Muscle of leg (tissue), 3 donors: ENCODE measurements at regions not wholly inside any gene's neighbourhood (a gene's known extent, or its start where the extent isn't known, plus 50 kb on each side); places are given as distances from the start of the nearest gene placed in this dataset.
"Not testable (repeated sequence)": the region's sequence is repeated elsewhere in the genome, so short reads cannot be mapped to it uniquely, and the experiment has no call there.

ENCODE experiments used
- DNase-seq: peaks from one replicate; pipeline ENCODE4 v3.0.0; 2013
- H3K27ac ChIP-seq: one replicate; pipeline ENCODE4 v1.5.1; 2013; ENCODE audit warnings: mild to moderate bottlenecking, low read length, control low read depth
- H3K27me3 ChIP-seq: one replicate; pipeline ENCODE4 v1.6.1; 2013; ENCODE audit warnings: low read length; ENCODE audit not compliant: control insufficient read depth, insufficient read depth
- H3K36me3 ChIP-seq: one replicate; pipeline ENCODE4 v1.6.1; 2013; ENCODE audit warnings: low read length; ENCODE audit not compliant: control insufficient read depth, insufficient read depth
- H3K4me1 ChIP-seq: one replicate; pipeline ENCODE4 v1.6.1; 2013; ENCODE audit warnings: low read length; ENCODE audit not compliant: control insufficient read depth, insufficient read depth
- H3K4me3 ChIP-seq: one replicate; pipeline ENCODE4 v1.5.1; 2013; ENCODE audit warnings: low read length, control low read depth
- H3K9me3 ChIP-seq: replicated peaks from 2 replicates; pipeline ENCODE4 v1.6.1; 2013; ENCODE audit warnings: low read depth, low read length; ENCODE audit not compliant: control insufficient read depth
- WGBS: methylation state at CpG from one replicate; pipeline ENCODE4 v1.1.5; 2013; ENCODE audit warnings: missing lambda C conversion rate; ENCODE audit not compliant: insufficient coverage; 5-methylcytosine and 5-hydroxymethylcytosine counted together

DNA sequence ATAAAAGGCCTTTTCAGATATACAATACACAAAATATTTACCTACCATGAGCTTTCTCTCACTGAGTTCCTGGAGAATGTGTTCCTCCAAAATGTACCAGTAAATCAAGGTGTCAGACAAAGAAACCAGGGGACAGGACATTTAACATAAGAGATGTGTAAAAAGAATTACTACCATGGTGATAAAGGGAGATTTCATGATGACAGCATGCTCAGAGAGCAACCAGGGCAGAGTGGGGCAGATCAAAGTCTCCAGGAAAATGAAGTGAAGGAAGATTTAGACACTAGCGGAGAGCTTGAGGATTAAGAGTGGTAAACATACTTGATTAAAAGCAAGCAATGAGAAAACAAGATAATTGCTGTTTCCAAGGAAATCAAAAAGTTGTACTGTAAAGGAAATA lies 85.0 kb downstream of the FOXD4L6 start:
- H3K9me3 ChIP-seq, H3K4me3 ChIP-seq, H3K27ac ChIP-seq, H3K36me3 ChIP-seq, H3K4me1 ChIP-seq, H3K27me3 ChIP-seq, DNase-seq: not testable (repeated sequence)
- WGBS: no CpG with 5 or more reads among the region's 1 CpG

DNA sequence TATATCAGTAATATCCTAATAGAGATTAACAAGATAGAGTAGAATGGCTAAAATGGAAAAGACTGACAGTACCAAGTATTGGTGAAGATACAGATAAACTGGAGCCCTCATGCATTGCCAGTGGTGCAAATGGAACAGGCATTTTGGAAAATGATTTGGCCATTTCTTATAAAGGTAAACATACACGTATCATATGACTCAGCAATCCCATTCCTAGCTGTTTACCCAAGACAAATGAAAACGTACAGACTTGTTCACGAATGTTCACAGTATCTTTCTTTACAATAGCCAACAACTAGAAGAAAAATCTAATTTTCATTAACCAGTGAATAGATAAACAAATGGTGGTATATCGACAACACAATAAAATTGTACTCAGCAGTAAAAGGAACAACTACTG lies 86.4 kb downstream of the FOXD4L6 start:
- not testable (repeated sequence) for H3K27ac ChIP-seq, H3K9me3 ChIP-seq, DNase-seq, H3K4me1 ChIP-seq, H3K36me3 ChIP-seq, H3K4me3 ChIP-seq, H3K27me3 ChIP-seq
- WGBS: no CpG with 5 or more reads among the region's 4 CpGs

DNA sequence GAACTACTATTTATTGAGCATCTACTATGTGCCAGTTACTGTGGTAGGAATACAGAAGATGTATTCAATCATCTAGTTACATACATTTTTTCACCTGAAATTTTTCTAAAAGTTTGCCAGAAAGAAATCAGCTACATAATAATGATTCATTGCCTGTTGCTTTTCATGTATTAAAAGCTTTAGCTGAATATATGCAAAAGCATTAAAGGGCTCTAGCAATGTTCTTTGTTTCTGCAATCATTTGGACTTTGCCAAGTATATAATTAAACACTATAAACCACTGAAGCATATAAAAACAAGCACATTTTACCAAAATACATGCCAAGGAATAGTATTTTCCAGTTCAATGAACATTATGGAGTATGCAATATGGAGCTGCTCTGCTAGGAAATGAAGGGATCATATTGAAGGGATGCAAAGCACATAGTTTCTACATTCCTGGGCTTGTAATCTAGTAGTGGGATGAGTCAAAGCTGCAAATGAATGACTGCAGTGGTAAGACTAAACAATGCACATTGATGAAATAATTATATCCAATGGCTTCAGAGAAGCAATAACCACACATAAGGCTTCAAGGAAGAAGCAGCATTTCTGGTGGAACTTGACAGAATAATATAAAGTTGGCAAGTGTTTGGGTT lies 87.7 kb downstream of the FOXD4L6 start:
- H3K27ac ChIP-seq, H3K36me3 ChIP-seq, H3K4me1 ChIP-seq, H3K27me3 ChIP-seq, H3K9me3 ChIP-seq, DNase-seq, H3K4me3 ChIP-seq: not testable (repeated sequence)

DNA sequence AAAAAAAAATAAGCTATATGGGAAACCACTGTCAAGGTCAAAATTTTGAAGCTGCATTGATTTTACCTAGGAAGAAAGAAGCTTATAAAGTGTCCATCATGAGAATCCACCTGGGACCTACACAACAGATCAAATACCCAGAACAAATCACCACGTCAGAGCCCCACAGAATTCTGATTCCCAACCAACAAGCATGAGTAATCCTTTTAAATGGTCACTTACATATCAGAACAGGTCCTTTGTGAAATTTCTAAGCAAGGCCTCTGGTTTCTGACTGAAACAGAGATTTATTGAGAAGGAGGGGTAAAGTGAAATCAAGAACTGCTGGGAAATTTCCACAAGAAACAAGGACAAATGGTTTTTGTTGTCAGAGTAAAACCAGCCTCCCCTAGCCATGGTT lies 93.2 kb downstream of the FOXD4L6 start:
- H3K27ac ChIP-seq, H3K9me3 ChIP-seq, DNase-seq, H3K4me3 ChIP-seq, H3K27me3 ChIP-seq, H3K4me1 ChIP-seq, H3K36me3 ChIP-seq: not testable (repeated sequence)
- WGBS: no CpG with 5 or more reads among the region's 1 CpG

DNA sequence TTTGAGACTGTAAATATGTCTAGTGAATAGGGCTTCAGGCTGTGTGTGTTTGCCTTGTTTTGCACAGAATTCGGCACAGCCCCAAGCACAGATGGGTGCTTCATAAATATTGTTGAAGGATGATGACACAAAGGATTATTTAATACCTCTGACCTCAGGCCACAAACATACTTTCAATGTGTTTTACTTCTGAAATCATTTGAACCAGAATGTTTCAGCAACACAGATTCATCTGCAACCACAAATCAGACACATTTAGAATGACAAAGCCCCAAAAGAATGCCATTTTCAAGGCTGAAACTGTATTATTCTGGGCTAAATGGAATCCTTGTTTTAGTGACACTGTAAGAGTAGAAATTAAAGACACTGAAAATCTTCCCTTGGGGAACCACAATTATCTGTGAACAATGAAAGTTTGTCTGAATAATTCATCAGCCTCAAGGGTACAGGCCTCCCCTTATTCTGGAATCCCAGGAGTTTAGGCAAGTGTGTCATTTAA lies 93.7 kb downstream of the FOXD4L6 start:
- H3K36me3 ChIP-seq, H3K4me1 ChIP-seq, H3K9me3 ChIP-seq, H3K27ac ChIP-seq, DNase-seq, H3K4me3 ChIP-seq, H3K27me3 ChIP-seq: not testable (repeated sequence)
- no CpG with 5 or more reads among the region's 1 CpG for WGBS

DNA sequence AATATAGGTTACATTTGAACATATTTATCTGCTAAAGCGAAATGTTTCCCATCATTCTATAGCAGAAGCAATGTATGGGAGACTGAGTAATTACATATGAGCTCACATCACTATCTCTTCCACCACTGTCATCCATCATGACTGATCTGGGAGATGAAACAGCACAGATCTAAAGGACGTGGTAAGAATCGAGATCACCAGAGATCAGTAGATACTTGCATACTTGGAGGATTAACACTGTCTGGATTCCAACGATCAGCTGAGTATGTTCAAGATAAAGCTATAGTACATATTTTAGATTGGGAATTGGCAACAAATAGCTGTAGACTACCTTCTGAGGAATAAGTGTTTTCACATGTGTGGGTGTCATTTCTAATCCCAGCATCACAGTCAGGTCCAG lies 94.6 kb downstream of the FOXD4L6 start:
- not testable (repeated sequence) for H3K27ac ChIP-seq, H3K27me3 ChIP-seq, H3K4me1 ChIP-seq, H3K4me3 ChIP-seq, H3K9me3 ChIP-seq, H3K36me3 ChIP-seq, DNase-seq
- 75% methylated on average over 3 of the region's 4 CpGs for WGBS

DNA sequence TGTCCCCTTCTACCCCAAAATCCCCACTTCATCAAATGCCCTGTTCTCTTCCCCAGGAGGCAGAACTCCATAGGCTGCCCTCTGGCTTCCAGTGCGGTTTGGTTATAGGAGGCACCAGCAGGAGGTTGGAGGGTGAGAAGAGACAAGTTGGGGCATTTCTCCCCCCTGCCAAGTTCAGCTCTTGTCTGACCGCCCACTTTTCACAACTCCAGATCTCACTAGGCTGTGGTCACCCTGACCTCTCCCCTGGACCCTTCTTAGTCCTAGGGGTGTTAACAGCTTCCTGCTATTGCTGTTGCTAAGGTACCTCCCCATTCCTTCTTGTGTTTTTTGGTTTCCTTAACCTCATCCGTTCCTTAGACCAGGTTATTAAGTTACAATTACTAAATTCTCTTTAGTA lies 95.1 kb downstream of the FOXD4L6 start:
- not testable (repeated sequence) for H3K27me3 ChIP-seq, H3K27ac ChIP-seq, H3K9me3 ChIP-seq, H3K36me3 ChIP-seq, DNase-seq, H3K4me1 ChIP-seq, H3K4me3 ChIP-seq
- WGBS: 86% methylated on average over 1 of the region's 3 CpGs

DNA sequence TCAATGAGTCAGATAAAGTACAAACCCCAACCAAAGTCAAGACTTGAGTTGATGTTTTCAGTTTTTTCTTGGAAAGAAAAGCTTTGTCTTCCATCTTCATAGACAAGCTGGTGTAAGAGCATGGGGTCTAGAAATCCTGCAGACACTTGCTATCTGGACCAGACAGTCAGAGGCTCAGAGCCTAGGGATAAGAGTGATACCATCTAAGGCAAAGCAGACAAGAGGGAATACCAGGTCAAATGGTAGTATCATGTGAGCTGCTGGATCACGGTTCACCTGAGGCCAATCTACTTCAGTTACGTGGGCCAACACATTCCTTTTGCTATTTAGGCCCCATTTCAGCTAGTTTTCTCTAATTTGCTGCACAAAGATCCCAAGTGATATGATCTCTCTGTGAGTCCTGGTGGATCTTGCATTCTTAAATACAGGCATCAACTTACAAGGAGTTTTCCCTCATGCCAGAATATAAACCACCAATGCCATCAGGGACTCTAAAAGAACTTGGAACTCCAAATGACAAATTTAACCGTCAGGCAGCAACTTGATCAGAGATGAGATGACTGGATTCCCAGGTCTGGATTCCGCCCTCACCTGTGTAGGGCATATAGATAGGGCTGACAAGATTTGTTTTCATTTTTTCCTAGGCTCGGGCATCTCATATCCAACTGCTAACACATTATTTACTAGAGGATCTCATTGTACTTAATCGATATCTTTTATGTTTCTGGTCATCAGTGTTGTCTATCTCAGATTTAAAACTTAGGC lies 101.4 kb downstream of the FOXD4L6 start:
- not testable (repeated sequence) for DNase-seq, H3K9me3 ChIP-seq, H3K27me3 ChIP-seq, H3K27ac ChIP-seq, H3K4me1 ChIP-seq, H3K4me3 ChIP-seq, H3K36me3 ChIP-seq
- WGBS: 40% methylated on average over 1 of the region's 6 CpGs

DNA sequence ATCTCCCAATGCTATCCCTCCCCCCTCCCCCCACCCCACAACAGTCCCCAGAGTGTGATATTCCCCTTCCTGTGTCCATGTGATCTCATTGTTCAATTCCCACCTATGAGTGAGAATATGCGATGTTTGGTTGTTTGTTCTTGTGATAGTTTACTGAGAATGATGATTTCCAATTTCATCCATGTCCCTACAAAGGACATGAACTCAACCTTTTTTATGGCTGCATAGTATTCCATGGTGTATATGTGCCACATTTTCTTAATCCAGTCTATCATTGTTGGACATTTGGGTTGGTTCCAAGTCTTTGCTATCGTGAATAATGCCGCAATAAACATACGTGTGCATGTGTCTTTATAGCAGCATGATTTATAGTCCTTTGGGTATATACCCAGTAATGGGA lies 106.1 kb downstream of the FOXD4L6 start:
- H3K27me3 ChIP-seq, H3K4me1 ChIP-seq, H3K9me3 ChIP-seq, DNase-seq, H3K27ac ChIP-seq, H3K36me3 ChIP-seq, H3K4me3 ChIP-seq: not testable (repeated sequence)
- WGBS: no CpG with 5 or more reads among the region's 4 CpGs

DNA sequence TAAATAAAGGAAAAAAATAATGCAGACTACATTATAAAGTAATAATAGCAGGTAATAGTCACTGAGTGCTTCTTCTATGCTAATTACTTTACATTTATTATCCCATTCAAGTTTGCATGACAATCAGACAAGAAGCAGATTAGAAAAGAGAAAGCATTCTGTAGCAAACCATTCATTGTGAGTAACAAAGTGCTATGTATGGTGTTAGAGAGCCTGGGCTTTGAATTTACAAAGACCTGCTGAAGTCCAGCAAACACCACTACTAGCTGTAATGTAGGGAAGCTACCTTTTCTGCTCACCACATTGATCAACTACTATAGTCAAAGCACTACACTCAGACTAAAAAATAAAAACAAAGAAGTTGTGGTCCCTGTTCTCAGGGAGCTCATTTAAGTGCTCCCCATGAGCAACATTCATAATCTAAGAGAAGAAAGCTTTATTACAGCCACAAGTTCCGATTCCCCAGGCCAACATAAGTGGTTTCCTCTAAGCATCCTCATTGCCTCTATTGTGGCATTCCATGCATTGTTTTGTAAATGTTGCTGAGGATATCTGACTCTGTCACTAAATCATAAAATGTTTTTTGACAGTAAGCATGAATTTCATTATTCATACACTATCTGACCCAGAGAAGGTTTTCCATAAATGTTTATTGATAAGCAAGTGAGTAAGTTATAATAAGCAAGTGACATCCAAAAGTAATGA lies 108.5 kb downstream of the FOXD4L6 start:
- not testable (repeated sequence) for H3K27me3 ChIP-seq, H3K27ac ChIP-seq, H3K4me1 ChIP-seq, H3K9me3 ChIP-seq, DNase-seq, H3K36me3 ChIP-seq, H3K4me3 ChIP-seq
- WGBS: no CpG with 5 or more reads among the region's 1 CpG
